B cell (primary cell): ENCODE measurements at regions not wholly inside any gene's neighbourhood (a gene's known extent, or its start where the extent isn't known, plus 50 kb on each side); places are given as distances from the start of the nearest gene placed in this dataset.

Source experiments
- ATAC-seq: fragments of 200-7000 bp; cut with Tn5 transposase; one replicate; pipeline ENCODE4 v1.10.0; 2021; ENCODE audit warnings: low read depth, mild to moderate bottlenecking, moderate number of reproducible peaks, moderate library complexity
- CTCF ChIA-PET: fragments of 350-600 bp; sonication (Branson Sonifier 250); formaldehyde crosslinking; loops from one replicate; lab custom pipeline; 2021; ENCODE audit warnings: antibody characterized with exemption, inconsistent platforms; lab: Charles Lee
- POLR2A ChIA-PET: fragments of 350-600 bp; sonication (Branson Sonifier 250); formaldehyde crosslinking; loops from one replicate; lab custom pipeline; 2021; ENCODE audit warnings: antibody characterized with exemption; lab: Charles Lee
- DNase-seq: peaks from one replicate; pipeline ENCODE4 v3.0.0; 2013
- H2AFZ ChIP-seq: 2 replicates; pipeline ENCODE4 v1.6.1; 2012; ENCODE audit warnings: mild to moderate bottlenecking, low read depth, low read length; ENCODE audit not compliant: insufficient read depth, poor library complexity, severe bottlenecking
- H3K27ac ChIP-seq, 2 donors: 1 replicate in 1 of 2; 2 replicates in 1 of 2; pipeline ENCODE4 v1.5.1; 2012 to 2013; ENCODE audit warnings: low read length in 2 of 2, mild to moderate bottlenecking in 2 of 2, moderate library complexity in 1 of 2
- H3K27me3 ChIP-seq, 4 experiments: fragments of 200-600 bp in 1 of 4; sonication (generic) in 1 of 4; replicated peaks in 1 of 4; 1 replicate in 2 of 4; 2 replicates in 2 of 4; pipeline versions ENCODE4 v1.6.1 to v1.7.0; 2013 to 2016; ENCODE audit warnings: low read length in 3 of 4, mild to moderate bottlenecking in 2 of 4, mixed read lengths in 1 of 4, moderate library complexity in 1 of 4; ENCODE audit not compliant: insufficient read depth in 4 of 4, control insufficient read depth in 3 of 4; ENCODE audit errors: control extremely low read depth in 1 of 4
- H3K36me3 ChIP-seq, 2 experiments: replicated peaks in 1 of 2; 1 replicate in 1 of 2; 2 replicates in 1 of 2; pipeline versions ENCODE4 v1.6.1 to v1.7.1; 2013; ENCODE audit warnings: low read length in 1 of 2; ENCODE audit not compliant: insufficient read depth in 2 of 2, control insufficient read depth in 1 of 2; ENCODE audit errors: control extremely low read depth in 1 of 2, extremely low read depth in 1 of 2
- H3K4me1 ChIP-seq, 2 donors: fragments of 200-600 bp in 1 of 2; sonication (generic) in 1 of 2; 1 replicate in 1 of 2; 2 replicates in 1 of 2; pipeline versions ENCODE4 v1.5.1 to v1.6.1; 2013 to 2017; ENCODE audit warnings: low read length in 2 of 2; ENCODE audit not compliant: control insufficient read depth in 2 of 2, insufficient read depth in 2 of 2
- H3K4me2 ChIP-seq: replicated peaks from 2 replicates; pipeline ENCODE3; 2012; ENCODE audit warnings: mild to moderate bottlenecking, low read depth, low read length; ENCODE audit not compliant: poor library complexity, severe bottlenecking
- H3K4me3 ChIP-seq, 5 experiments: fragments of 200-600 bp in 1 of 5; sonication (generic) in 1 of 5; 1 replicate in 3 of 5; 2 replicates in 2 of 5; pipeline versions ENCODE4 v1.5.1 to v1.7.0; 2011 to 2016; ENCODE audit warnings: low read length in 4 of 5, mild to moderate bottlenecking in 4 of 5, low read depth in 2 of 5, control low read depth in 1 of 5, moderate library complexity in 1 of 5; ENCODE audit not compliant: insufficient read depth in 1 of 5; ENCODE audit errors: control extremely low read depth in 1 of 5, extremely low read depth in 1 of 5
- H3K79me2 ChIP-seq: fragments of 200-600 bp; sonication (generic); one replicate; pipeline ENCODE4 v1.6.0; 2016; ENCODE audit warnings: low read length; ENCODE audit not compliant: control insufficient read depth, insufficient read depth
- H3K9ac ChIP-seq: fragments of 200-600 bp; sonication (generic); 2 replicates; pipeline ENCODE4 v1.6.1; 2017; ENCODE audit warnings: mild to moderate bottlenecking, low read length, moderate library complexity
- H3K9me3 ChIP-seq, 3 donors: one replicate each; pipeline versions ENCODE4 v1.6.1 to v1.7.1; 2013; ENCODE audit warnings: low read length in 2 of 3; ENCODE audit not compliant: control insufficient read depth in 2 of 3, insufficient read depth in 1 of 3; ENCODE audit errors: control extremely low read depth in 1 of 3
- H4K20me1 ChIP-seq: 2 replicates; pipeline ENCODE4 v1.6.0; 2012; ENCODE audit warnings: mild to moderate bottlenecking, low read length; ENCODE audit not compliant: insufficient read depth, control insufficient read depth, poor library complexity, severe bottlenecking
- H3K27ac Mint-ChIP-seq: one replicate; pipeline ENCODE4 v1.8.0; 2021; ENCODE audit warnings: mixed read lengths
- H3K27me3 Mint-ChIP-seq: one replicate; pipeline ENCODE4 v1.8.0; 2021; ENCODE audit warnings: mixed read lengths
- H3K4me1 Mint-ChIP-seq: one replicate; pipeline ENCODE4 v1.8.0; 2021; ENCODE audit warnings: mixed read lengths
- H3K4me3 Mint-ChIP-seq: one replicate; pipeline ENCODE4 v1.8.0; 2021; ENCODE audit warnings: mixed read lengths
- H3K9me3 Mint-ChIP-seq: one replicate; pipeline ENCODE4 v1.8.0; 2022; ENCODE audit warnings: mixed read lengths; ENCODE audit not compliant: insufficient read depth
- EZH2 ChIP-seq: IDR thresholded peaks from 2 replicates; pipeline ENCODE4 v1.6.1; 2012; ENCODE audit warnings: borderline replicate concordance, low read depth, mild to moderate bottlenecking, moderate library complexity, low read length; ENCODE audit not compliant: insufficient read depth, poor library complexity, severe bottlenecking
- WGBS: methylation state at CpG from one replicate; pipeline ENCODE4 v1.1.5; 2013; ENCODE audit warnings: missing lambda C conversion rate; ENCODE audit not compliant: insufficient coverage; 5-methylcytosine and 5-hydroxymethylcytosine counted together
- intact Hi-C: fragments of 100-400 bp; cut with micrococcal nuclease; formaldehyde crosslinking; loops from one replicate; pipeline ENCODE4 v1.10.0; 2022
- TF ChIP-seq, protein P1 (sequence below): fragments of 200-600 bp; IDR thresholded peaks from one replicate; pipeline ENCODE4 v1.8.0; 2022; ENCODE audit warnings: antibody characterized with exemption, mild to moderate bottlenecking

DNA sequence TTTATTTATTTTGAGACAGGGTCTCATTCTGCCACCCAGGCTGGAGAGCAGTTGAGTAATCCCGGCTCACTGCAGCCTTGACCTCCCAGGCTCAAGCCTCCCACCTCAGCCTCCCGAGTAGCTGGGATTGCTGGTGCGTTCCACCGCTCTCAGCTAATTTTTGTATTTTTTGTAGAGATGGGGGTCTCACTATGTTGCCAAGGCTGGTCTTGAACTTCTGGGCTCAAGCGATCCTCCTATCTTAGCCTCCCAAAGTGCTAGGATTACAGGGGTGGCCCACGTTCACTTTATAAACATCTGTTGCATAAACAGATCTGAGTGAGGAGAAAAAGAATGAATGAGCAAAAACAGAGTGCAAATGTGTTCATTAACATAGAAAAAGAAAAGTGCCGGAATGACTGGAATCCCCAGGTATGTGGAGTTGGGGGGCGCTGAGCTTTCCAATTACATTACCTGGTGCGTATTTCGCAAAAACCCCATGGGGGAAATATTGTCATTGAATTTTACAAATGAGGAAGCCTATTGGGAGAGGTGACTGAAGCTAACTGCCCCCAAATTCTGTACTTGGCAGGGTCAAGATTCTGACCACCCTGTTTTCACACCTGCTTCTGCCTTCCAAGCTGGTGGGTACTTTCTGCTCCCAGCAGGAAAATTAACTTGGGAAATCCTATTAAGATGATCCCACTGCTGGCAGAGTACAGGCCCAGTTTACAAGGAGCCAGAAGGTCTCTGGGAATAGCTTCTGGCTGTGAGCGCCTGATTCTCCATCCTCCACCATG lies 207.7 kb upstream of the JARID2 start:
- no peak for ATAC-seq
- Mint-ChIP-seq H3K27me3 (no peaks in the 10 kb centered on the region), H3K27ac (no peak overlapping the region), H3K9me3 (no peaks in the 10 kb centered on the region), H3K4me1 (peaks cover 16% of the 10 kb centered on the region), H3K4me3 (no peak overlapping the region)
- no peak overlapping the region for H3K4me3 ChIP-seq
- H2AFZ ChIP-seq = no peak overlapping the region
- no peaks in the 10 kb centered on the region for H3K27me3 ChIP-seq
- no peak for DNase-seq
- H3K27ac ChIP-seq = no peak overlapping the region
- intact Hi-C loops = no loop called here
- H4K20me1 ChIP-seq = no peaks in the 10 kb centered on the region
- WGBS = 96% methylated on average over 7 of the region's 11 CpGs
- no peak overlapping the region for H3K9ac ChIP-seq
- no peak overlapping the region for H3K4me2 ChIP-seq
- TF ChIP-seq EZH2 = no peak
- TF ChIP-seq, protein P1, sequence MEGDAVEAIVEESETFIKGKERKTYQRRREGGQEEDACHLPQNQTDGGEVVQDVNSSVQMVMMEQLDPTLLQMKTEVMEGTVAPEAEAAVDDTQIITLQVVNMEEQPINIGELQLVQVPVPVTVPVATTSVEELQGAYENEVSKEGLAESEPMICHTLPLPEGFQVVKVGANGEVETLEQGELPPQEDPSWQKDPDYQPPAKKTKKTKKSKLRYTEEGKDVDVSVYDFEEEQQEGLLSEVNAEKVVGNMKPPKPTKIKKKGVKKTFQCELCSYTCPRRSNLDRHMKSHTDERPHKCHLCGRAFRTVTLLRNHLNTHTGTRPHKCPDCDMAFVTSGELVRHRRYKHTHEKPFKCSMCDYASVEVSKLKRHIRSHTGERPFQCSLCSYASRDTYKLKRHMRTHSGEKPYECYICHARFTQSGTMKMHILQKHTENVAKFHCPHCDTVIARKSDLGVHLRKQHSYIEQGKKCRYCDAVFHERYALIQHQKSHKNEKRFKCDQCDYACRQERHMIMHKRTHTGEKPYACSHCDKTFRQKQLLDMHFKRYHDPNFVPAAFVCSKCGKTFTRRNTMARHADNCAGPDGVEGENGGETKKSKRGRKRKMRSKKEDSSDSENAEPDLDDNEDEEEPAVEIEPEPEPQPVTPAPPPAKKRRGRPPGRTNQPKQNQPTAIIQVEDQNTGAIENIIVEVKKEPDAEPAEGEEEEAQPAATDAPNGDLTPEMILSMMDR = no peak
- H3K9me3 ChIP-seq = no peaks in the 10 kb centered on the region
- CTCF ChIA-PET = no interaction called here
- H3K36me3 ChIP-seq = no peaks in the 10 kb centered on the region
- POLR2A ChIA-PET = interaction anchor here (0.6 kb wide), 1 partner anchor 163 kb away, joined by 7 read pairs; no protein-coding TSS in a partner anchor
- H3K79me2 ChIP-seq = no peaks in the 10 kb centered on the region
- peaks cover 0 to 11% of the 10 kb centered on the region in 2 donors for H3K4me1 ChIP-seq

DNA sequence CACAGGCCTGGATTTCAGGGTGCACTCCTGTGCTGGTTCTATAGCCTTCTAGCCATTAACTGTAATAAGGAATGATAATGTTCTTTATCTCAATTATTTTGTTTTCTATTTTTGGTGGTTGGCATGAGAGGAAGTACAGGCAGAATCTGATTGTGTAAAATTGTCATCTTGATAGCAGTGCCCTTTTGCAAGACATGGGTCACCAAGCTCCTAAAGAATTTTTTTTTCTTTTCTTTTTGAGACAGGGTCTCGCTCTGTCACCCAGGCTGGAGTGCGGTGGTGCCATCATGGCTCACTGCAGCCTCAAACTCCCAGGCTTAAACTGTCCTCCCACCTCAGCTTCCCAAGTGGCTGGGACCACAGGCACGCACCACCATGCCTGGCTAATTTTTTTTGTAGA lies 206.7 kb upstream of the JARID2 start:
- TF ChIP-seq, protein P1 = no peak
- TF ChIP-seq EZH2 = no peak

More for the DNA sequence above, 206.7 kb upstream of the JARID2 start:
- no peak overlapping the region for H3K9ac ChIP-seq
- ATAC-seq (no peak), DNase-seq (no peak)
- peaks cover 0 to 2% of the 10 kb centered on the region in 2 donors for H3K4me1 ChIP-seq
- no peaks in the 10 kb centered on the region for H4K20me1 ChIP-seq
- H3K4me2 ChIP-seq = no peak overlapping the region
- ChIA-PET CTCF (no interaction called here), POLR2A (no interaction called here)
- H3K4me1 Mint-ChIP-seq = peaks cover 10% of the 10 kb centered on the region
- no peaks in the 10 kb centered on the region for H3K27me3 ChIP-seq
- no peaks in the 10 kb centered on the region for H3K79me2 ChIP-seq
- intact Hi-C loops = no loop called here
- no peaks in the 10 kb centered on the region for H3K9me3 Mint-ChIP-seq
- H3K4me3 Mint-ChIP-seq = no peak overlapping the region
- no peaks in the 10 kb centered on the region for H3K36me3 ChIP-seq
- no peak overlapping the region for H2AFZ ChIP-seq
- no peaks in the 10 kb centered on the region for H3K27me3 Mint-ChIP-seq
- no peak overlapping the region for H3K27ac Mint-ChIP-seq
- 94% methylated on average over 3 of the region's 3 CpGs for WGBS
- no peaks in the 10 kb centered on the region for H3K9me3 ChIP-seq
- H3K4me3 ChIP-seq = no peak overlapping the region
- no peak overlapping the region for H3K27ac ChIP-seq
